NCI-H510A treated with DMSO at 0.1 percent for 48 hours (cell line): ENCODE measurements at regions not wholly inside any gene's neighbourhood (a gene's known extent, or its start where the extent isn't known, plus 50 kb on each side); places are given as distances from the start of the nearest gene placed in this dataset.
"Not testable (repeated sequence)": the region's sequence is repeated elsewhere in the genome, so short reads cannot be mapped to it uniquely, and the experiment has no call there.

Experiments used
- DNase-seq: peaks from one replicate; lab custom pipeline; 2025; lab: John Stamatoyannopoulos, UW

GRCh38 chr18:34528177-34528576 is 181.9 kb upstream of the DTNA start:
- DNase-seq = no peak

DNA sequence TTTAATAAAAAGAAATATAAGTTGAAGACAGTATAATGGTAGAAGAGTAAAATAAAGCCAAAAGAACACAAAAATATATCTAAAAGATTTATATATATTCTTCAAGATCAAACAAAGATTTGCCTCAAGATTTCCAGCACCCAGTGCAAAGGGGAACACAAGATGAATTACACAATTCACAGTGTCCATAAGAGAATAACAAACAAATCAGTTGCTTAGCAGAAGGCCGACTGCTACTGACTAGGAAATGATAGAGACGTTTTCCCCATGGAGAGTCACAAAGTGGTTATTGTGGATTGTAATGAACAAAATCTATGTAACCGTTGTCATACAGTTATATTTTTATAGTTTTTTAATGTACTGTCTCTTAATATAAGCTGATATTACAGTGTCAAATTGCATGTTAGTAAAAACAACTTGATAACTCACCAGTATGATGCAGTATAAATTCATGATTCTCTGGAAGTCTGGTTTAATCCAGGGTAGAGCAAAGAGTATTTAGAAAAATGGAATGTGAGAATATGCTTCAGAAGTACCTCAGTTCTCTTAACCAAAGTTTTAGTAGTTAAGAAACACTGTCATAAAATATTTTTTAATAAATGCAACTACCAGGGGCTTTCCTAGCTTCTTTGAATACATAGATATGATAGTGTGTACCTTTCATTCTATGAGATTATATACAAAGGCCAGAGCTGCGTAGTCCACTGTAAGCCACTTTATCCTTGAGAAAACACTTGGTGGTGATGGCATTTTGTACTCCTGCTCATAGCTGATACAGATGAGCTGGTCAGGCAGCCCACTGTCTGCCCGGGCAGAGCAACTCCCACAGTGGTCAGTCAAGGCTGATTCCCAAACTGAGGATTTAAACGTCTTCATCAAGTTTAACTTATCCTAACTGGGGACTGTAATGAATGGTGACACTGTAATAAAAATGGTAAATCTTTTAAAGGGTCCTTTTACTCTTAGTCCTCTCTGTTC is 180.5 kb upstream of the DTNA start:
- DNase-seq = no peak

- DNase-seq = no peak
Measured at GRCh38 chr18:34531110-34531509, 179.0 kb upstream of the DTNA start.

GRCh38 chr18:34534642-34535041 is 175.5 kb upstream of the DTNA start:
- DNase-seq = not testable (repeated sequence)

DNA sequence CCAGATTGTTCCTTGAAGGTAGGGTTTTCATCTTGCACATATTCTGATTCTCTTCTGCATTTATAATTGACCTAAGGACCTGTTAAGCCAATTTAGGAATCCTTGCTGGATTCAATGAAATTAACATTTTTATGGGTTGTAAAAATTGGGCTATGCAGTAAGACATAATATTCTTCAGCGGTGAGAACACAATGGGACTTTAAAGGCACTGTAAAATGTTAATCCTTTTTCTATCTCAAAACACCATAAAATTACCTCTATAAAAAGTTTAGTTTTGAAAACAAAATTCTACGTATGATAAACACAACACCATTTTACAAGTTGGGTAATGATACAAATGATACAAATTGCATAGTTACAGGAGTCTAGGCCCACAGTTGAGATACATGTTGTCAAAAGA is 169.2 kb upstream of the DTNA start:
- DNase-seq = no peak

- DNase-seq = no peak
Measured at GRCh38 chr18:34542625-34543024, 167.5 kb upstream of the DTNA start.

- DNase-seq = peak; percentile 76
Measured at GRCh38 chr18:34543356-34543755, 166.7 kb upstream of the DTNA start.

DNA sequence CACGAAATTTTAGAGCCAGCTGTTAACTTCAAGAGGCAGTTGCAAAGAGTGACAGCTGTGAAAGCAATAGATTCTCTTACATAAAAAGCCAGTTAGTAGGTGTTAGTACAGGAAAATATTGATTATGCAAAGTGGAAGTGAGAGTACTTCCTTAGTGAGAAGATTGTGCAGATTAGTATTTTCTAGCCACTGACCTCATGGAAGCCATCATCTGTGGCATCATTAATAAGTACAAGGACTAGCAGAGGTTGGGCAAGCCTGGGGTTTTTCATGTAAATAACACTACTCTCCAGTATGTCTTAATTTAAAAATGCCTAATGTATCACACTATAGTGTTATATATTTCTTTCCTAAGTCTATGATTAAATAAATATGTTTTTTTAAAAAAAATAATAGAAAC is 166.2 kb upstream of the DTNA start:
- peak; percentile 39 for DNase-seq

- DNase-seq = peak; percentile 86
Measured at GRCh38 chr18:34544930-34545329, 165.2 kb upstream of the DTNA start.

DNA sequence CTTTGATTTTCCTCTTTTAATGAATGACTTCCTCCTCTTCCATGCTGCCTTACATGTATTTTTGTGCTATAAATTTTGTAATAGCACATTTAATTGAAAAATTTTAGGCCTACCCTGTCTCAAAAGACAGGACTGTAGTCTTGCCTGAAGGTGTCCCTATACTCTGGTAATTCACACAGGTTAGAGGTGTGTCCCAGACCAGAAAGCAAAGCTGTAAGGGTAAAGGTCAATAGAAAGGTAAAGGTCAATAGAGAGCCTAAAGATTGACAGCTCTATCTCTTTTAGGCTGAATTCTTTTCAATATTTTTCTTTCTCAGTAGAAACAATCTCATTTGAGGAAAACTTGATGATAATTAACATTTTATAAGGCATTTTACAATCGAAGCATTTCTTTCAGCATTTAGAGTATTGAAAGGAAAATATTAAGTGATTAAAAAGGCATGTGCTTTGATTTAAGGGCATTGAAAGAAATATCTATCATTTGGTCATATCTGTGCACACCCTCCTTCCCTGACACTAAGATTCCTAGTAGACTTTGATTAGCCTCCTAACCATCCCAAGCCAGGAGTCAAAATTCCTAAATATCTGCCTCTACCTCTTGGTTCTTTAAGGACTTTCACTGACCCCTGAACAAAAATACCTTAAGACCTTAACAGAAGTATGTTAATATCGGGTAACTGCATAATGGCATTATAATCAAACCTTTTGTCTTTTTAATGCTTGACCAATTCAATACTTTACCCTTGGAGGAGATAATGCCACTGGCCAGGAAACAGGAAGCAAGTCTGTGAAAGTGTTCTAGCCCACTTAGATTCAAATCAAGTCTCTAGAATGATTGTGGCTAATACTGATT is 161.8 kb upstream of the DTNA start:
- no peak for DNase-seq

GRCh38 chr18:34548973-34549294 is 161.2 kb upstream of the DTNA start:
- DNase-seq = no peak

DNA sequence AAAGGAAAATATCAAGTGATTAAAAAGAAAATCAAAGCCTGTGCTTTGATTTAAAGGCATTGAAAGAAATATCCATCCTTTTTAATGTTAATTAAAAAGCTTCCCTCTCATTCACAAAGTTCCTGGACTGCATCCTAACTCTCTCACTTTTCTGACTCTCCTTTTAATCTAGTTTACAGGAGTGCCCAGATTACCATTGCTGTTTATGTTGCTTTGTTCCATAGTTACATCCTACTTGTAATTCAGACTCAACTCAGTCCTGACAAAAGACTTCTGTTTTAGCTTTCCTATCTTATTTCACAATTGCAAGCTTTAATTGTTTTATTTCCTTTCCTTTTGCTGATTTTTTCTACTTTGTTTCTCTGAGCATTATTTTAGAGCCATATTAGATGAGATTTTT is 160.7 kb upstream of the DTNA start:
- DNase-seq = no peak

- DNase-seq = no peak
Measured at GRCh38 chr18:34550156-34550555, 159.9 kb upstream of the DTNA start.

DNA sequence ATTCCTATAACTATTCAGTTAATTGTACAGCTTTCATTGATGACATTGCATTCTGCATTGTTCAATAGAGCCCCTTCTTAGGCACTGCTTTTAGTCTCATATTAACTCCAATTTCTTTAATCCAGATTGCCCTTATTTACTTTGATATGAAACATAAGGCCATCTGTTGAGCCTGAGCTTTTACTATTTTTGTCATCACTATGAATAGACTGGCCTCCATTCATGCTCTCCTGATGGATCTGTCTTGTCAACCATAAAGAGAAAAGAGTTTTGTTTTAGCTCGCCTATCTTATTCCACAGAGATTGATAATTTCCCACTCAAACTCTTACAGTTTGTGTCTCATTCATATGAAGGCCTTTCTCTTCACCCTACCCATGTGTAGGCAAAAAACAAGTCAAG is 159.2 kb upstream of the DTNA start:
- DNase-seq = no peak

- no peak for DNase-seq
Measured at GRCh38 chr18:34551824-34552223, 158.3 kb upstream of the DTNA start.

GRCh38 chr18:34562252-34562870 is 147.7 kb upstream of the DTNA start:
- DNase-seq = no peak

GRCh38 chr18:34567857-34568256 is 142.2 kb upstream of the DTNA start:
- no peak for DNase-seq

DNA sequence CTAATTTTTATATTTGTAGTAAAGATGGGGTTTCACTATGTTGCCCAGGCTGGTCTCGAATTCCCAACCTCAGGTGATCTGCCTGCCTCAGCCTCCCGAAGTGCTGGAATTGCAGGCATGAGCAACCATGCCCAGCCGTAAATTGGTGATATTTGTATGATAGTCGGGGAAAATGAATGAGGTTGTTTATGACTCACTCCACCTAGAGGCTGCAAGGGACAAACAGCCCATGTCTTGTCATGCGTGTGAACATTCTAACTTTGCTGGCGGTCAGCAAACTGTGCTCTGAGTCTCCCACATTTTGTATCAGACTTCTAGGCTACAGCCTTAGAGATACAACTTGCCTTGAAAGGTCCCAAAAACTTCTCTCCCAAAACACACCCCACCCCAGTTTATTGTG is 133.5 kb upstream of the DTNA start:
- no peak for DNase-seq

- no peak for DNase-seq
Measured at GRCh38 chr18:34583895-34584294, 126.2 kb upstream of the DTNA start.

- no peak for DNase-seq
Measured at GRCh38 chr18:34590503-34590902, 119.6 kb upstream of the DTNA start.

DNA sequence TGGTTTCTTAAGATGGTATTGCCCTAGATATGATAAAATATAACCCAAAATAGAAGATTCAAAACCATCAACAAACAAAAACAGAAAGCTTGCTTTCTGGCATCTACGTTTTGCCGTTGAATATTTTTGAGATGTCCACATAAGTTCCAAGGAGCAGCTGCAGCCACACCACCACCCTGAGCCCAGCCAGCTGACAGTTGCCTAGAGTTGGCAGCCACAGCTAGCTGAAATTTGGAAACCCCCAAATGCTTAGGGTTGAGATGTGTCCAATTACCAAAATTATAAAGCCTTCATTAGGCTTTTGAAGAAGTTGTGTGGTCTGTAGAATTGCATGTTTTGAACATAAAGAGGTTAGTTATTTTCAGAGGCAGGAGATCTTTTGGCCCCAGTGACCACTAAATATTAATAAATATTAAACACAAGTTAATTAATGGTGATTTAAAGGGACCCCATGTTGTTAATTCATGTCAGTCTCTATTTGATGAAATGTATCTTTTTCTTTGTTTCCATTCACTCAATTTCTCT is 118.1 kb upstream of the DTNA start:
- DNase-seq = no peak

- no peak for DNase-seq
Measured at GRCh38 chr18:34592481-34592880, 117.6 kb upstream of the DTNA start.
